DMS 273 (cell line): ENCODE measurements at regions not wholly inside any gene's neighbourhood (a gene's known extent, or its start where the extent isn't known, plus 50 kb on each side); places are given as distances from the start of the nearest gene placed in this dataset.
A peak's percentile ranks its signal among the peaks of the same experiment; 100 is the strongest.

Experiments
- DNase-seq: peaks from one replicate; lab custom pipeline; 2025; ENCODE audit not compliant: unreplicated experiment; lab: John Stamatoyannopoulos, UW

DNA sequence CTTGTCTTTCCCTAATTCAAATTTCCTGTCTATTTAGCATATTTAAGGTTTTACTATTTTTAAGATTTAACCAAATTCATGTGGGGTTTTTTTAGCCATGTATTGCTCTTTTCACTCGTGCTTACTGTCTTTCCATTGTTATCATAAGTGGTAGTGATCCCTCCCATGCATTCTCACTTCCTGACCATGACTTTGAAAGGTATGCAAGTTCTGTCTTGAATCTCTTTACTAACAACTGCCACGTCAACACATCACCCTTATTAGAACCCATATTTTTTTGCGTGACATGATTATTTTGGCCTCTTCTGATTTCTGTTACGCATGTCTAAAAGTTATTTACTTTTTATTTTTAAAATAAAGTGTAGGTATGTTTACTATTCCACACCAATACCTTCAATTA is 94.7 kb upstream of the CDH6 start:
- DNase-seq: no peak

DNA sequence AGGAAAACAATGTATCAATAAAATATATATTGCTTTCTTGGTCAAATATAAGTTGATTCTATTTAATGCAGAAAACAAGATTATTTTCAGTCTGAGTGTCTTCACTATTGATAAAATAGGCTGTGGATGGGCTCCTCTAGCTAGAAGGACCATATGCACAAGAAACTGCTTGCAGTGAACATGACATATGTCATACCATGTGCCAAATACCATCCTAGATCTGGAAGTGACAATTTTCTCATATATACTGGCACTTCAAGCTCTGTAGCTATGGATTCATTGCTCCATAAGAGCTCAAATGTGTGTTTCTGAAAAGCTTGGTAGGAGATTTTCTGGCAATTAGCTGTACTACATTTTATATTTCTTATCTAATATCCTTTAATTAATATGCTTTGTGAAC is 95.6 kb upstream of the CDH6 start:
- no peak for DNase-seq

DNA sequence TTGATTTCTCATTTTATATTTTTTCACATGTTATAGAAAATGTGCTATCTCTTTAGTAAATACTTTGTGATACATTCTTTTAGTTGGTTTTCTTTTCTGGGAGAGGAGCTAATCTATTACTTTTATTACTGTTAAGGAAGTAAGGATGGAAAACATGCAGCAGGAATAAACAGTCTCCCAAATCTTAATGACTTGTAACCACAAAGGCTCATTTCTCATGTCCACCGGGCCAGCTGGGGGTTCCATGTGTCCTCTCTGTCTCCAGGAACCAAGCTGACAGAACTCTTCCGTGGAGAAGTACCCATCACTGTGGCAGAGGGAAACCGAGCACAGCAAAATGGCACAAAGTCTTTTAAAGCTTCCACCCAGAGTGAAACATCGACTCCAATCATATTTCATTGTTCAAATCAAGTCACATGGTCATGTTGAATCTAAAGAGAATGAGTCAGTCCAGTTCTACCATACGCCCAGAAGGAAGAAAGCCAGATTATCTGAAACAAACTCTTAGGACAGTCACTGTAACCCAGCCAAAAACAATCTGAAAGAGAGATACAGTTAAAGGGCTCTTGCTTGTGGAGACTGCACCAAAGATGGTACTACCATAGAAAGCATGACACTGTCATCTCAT is 97.1 kb upstream of the CDH6 start:
- no peak for DNase-seq

DNA sequence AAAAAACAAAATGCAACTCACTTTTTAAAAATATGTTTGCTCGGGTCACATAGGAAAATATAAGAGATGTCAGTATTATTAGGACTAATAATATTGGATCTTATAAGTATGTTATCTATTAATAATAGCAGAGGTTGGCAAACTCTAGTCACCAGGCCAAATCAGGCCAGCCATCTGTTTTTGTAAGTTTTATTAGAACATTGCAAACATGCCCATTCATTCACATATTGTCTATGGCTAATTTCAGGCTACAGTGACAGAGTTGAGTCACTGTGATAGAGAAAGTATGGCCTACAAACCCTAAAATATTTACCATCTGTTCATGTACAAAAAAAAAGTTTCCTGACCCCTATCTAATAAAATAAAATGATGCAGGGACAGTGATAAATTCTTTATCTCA is 97.7 kb upstream of the CDH6 start:
- no peak for DNase-seq

DNA sequence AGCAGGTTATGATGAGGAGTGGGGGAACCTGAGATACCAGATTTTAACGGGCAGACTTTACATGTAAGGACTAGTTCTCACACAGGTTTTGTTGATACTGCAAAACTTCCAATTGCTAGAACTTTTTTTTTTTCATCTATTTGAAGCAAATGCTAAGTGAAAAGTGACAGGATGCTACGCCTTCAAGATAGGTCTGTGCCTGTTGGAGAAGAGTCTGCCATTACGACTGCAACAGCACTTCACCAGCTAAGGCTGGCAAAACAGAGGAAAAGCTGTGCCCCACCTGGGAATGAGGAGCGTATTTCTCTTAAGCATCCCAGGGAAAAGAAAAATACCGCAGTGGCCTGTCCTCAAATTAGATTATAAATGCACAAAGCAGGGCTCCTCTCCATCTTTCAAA is 102.0 kb upstream of the CDH6 start:
- DNase-seq: no peak

DNA sequence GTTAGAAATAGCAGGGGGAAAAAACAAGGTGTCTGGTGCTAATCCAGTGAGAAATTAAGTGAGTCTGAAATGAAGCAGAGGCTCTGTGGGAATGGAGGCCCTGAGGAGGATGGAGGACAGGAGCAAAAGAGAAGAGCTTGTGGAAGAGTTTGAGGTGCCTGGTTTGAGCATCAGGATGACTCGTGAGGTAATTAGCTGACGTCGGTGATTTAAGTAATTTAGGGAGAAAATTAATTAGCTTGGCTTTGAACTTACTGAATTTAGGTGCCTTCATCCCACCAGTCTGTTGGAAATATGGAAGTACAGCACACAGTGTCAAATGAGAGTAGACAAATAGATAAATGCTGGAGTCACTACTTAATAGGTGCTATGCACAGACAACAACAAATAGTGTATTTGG is 103.0 kb upstream of the CDH6 start:
- DNase-seq: no peak

DNA sequence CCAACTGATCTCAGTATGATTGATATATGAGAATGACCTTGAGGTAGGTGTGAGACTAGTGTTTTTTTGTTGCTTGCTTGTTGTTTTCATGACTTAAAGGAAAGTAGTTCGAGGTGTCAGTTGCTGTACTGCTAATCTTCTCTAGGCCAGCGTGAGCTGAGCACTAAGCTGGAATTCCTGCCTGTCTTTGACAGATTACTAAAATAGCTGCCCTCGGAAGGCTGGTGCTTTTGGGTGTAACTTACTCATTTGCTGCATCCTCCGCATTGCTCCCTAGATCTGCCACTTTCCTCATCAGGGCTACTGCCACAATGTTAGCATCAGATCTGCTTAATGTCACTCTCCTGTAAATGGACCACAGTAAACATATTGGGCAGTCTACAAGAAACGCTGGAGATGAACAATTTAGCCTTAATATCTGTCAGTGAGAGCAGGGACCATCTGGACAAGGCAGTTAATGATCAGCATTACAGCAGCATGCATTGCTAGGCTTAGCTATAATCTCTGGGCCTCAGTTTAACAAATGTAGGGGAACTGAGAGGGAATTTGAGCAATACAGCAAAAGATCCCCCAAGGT is 106.6 kb upstream of the CDH6 start:
- DNase-seq: no peak

DNA sequence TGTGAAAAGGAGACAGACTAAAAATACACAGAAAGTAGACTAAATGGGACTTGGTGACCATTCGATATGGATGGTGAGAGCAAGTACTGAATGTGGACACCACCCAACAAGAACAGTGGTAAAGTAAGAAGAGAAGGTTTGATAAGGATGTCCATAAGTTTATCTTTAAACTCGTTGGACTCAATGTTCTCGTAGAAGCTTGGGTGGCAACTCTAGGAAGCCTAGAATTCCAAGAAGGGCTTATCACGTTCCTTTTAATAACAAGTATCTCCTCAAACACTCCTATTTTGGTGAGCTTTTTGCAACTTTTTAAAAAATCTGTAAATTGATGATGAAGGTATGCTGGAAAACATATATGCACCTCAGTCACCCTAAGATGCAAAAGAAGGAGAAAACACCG is 108.6 kb upstream of the CDH6 start:
- no peak for DNase-seq

DNA sequence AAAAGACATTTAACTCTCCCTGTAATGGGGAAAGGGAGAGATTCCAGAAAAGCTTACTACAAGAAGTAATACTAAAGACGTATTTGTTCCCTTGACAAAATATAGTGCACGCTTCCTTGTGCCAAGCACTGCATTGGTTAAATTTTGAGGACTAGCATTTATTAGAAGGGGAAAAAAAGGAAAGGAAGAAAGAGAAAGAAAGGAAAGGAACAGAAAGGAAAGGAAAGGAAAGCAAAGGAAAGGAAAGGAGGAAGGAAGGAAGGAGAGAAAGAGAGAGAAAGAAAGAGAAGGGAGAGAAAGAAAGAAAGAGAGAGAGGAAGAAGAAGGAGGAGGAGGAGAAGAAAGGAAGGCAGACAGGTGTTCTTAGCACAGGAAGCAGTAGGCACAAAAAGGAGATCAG is 110.1 kb upstream of the CDH6 start:
- no peak for DNase-seq

DNA sequence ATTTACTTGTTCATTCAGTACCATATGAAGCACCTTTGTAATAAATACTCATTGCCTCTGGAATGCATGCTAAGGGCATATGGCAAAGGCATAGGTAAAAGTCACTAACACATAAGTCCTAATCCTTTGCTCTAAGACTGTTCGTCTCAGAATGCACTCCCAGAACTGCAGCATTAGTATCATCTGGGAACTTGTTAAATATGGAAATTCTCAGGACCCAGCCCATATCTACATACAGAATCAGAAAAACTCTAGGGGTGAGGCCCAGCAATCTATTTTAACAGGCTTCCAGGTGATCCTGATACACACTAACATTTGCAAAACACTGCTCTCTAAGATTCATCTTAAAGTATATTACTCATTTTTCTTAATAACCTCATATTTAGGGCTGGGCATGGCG is 113.8 kb upstream of the CDH6 start:
- DNase-seq: no peak

DNA sequence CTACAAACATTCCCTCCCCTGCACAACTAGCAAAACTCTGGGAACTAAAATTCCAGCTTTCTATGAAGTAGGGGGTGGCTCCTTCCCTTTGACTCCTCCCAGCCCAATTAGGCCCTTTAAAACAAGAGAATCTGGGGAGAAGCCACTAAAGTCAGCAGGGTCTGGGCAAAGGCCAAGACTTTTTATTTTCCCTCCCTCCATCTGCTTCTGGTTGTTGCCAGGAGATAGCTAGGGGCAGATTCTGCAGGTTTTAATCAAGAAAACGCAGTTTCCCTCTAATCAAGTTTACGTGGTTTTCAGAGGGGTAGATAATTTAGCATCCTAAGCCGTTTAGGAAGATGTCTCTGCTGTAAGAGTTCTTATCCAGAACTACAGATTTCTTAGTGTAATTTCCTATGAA is 114.5 kb upstream of the CDH6 start:
- DNase-seq: peak; percentile 12

DNA sequence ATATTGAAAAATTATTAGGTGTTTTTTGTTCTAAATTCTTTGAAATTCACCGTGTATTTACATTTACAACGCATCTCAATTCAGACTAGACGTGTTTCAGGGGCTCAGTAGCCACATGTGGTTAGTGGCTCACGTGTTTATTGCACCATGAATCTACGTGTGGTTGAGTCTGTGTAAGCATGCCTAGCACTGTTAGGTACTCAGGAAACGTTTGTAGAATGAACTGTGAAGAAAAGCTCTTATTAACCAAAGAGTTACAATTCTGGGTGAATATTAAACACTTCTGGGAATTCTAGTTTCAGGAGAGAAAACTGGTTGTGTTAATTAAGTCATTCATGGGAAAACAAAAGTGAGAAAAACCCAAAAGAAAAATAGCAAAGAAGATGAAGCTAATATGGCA is 117.5 kb upstream of the CDH6 start:
- no peak for DNase-seq

DNA sequence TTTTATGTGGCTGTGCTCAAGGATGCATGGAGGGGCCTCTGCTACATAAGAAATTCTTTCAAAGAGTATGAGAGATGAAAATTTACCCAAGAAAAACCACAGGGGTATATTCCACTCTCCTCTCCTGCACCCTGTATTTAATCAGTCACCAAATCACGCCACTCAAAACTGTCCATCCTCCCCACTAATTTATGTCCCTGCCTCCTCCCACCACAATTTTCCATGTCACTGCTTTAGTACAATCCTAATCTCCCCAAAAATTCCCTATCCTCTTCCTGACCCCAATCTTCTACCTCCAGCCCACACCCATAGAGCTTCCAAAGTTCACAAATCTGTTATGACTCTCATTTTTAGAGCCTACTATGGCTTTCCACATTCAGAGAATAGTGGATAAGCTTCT is 125.2 kb upstream of the CDH6 start:
- DNase-seq: no peak

DNA sequence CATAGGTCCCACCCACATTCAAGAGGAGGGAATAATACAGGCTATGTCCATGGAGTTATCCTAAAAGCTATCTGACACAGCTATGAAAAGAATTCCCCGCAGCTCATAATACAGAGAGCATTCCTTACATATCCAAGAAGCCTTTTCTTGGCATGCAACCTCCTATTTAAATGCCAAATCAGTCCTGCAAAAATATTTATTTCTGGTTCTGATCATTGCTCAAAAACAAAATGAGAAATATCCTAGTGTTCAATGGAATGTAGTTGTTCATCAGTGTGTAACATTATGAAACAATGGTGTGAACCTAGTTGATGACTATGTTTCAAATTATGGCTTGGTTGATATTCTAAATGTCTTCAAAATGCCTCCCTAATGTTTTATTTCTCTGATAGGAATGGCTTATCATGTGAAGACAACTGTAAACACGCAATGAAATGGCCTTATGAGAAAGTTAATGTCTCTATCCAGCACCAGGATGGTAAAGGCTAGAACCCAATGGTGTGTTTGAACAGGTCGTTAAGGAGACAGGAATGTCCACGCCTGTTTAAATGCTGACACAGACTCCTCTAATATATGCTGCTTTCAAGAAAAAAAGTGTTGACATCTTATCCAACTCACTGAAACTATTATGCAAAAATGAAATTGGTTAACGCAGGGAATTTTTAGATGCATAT is 126.7 kb upstream of the CDH6 start:
- no peak for DNase-seq

DNA sequence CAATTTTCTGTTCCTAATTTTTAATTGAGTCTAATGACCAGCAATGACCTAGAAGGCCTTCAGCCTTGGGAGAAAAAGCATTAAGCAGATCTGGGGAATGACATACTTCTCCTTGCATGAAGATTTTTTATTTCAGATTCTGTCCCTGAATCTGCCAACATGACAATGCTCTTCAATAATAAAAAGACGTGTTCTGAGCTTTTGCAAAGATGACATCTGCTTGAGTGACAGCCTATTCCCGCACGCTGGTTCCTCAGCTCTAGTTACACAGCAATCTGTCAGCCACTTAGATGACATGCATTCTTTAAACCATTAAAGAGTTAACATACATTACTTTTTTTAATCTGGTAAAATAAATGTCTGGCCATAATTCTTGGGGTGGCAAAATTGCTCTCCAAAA is 129.3 kb upstream of the CDH6 start:
- no peak for DNase-seq

DNA sequence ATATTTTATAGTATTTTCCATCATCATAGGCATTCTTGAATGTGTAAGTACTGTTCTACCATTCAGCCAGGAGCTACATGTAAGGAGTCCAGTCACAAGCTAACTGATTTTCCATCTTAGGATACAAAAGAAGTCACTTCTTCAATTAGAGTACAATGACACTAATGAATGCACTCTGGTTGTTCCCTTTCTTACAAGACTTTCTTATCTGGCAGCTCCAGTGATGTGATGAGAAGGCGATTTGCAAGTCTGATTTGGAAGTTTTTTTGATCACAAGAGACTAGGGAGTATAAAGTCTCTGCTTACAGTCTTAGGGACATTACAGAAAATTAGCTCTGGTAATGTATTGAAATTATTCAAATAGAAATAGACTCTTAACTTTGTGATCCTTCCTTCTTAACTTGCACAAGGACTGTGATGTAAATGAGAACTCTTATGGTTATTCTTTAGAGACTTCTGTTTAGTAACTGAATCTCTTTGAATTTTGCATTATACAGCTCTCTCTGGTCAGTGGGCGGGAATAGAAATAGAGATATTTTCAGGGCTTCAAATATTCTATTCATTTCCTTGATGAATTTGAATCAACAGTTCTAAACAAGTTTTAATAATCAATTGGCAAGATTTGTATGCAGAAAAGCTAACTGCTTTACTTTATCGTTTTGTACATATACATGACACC is 130.4 kb upstream of the CDH6 start:
- no peak for DNase-seq

DNA sequence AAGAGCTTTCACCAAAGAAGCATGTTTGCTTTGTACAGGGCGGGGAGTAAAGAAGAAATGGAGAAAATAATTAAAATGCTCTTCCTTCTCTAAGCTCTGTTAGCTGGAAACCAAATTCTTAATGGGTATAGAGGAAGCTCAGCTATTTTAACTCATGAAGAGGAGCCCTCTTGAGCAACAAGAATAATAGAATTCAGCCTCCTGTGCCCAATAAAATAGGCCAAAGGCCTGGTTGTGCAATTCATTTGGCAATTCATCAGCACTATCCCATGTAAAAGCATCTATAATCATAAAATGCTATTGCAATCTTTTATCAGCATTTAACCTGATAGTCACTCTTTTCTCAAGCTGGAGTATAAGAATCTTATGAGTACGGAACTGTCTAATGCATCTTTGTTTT is 133.6 kb upstream of the CDH6 start:
- no peak for DNase-seq

DNA sequence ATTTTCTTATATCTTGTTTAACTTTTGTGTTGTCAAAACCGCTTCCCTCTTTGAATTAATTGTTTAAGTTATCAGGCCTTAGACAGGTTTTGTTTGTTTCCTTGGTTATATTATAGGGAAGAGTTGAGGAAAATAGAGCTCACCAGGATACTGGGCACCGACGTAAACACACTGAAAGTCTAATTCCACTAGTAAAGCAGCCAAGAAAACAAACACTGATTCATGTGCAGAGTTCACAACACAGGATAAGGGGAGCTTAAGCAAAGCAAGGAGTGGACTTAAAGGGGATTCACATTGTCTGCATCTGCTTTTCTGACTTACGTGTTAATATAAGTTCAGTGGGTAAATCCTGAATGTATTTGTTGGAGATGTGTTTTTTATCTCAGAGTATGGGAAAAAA is 139.0 kb upstream of the CDH6 start:
- DNase-seq: no peak

DNA sequence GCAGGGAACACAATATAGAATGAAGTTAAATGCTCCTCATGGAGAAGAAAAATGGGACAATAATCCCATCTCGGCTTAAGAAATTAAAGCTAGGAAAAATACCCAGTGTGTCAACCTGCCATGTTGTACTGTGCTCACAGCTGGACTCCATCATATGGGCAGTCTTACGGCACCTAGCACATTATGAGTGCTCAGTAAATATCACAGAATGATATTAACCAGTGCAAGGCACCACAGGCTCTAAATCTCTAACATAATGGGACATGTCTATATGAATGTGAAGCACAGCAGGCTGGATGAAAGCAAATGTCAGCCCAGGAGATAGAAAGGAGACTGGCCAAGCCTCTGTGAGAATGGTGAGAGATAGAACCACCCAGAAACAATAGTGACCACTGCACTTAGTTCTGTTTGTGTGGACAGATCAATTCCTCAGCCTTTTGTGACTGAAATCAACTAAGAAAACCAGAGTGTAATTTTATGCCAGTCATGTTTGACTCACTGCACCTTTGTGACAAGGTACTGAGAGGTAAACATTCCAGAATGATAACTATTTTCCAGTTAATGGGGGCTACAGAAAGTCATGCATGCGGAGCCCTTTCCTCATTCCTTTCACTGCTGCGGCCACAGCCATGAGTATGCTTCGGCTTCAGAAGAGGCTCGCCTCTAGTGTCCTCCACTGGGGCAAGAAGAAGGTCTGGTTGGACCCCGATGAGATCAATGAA is 140.4 kb upstream of the CDH6 start:
- no peak for DNase-seq

DNA sequence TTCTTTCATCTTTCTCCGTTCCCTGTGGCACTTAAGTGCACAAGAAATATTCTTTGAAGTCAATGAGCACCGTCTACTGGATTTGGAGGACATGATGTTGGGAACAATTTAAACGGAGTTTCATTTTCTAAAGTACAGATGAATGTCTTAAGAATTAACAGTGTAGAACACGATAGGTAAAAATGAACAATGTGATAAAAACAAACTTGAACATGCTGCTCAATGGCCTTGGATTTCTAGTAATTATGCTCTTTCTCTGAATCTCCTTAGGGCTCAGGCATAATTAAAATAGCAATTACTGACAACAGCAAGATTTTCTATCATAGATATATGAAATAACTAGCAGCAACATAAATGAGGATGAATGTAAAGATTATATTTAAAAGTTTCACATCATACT is 142.2 kb upstream of the CDH6 start:
- no peak for DNase-seq

DNA sequence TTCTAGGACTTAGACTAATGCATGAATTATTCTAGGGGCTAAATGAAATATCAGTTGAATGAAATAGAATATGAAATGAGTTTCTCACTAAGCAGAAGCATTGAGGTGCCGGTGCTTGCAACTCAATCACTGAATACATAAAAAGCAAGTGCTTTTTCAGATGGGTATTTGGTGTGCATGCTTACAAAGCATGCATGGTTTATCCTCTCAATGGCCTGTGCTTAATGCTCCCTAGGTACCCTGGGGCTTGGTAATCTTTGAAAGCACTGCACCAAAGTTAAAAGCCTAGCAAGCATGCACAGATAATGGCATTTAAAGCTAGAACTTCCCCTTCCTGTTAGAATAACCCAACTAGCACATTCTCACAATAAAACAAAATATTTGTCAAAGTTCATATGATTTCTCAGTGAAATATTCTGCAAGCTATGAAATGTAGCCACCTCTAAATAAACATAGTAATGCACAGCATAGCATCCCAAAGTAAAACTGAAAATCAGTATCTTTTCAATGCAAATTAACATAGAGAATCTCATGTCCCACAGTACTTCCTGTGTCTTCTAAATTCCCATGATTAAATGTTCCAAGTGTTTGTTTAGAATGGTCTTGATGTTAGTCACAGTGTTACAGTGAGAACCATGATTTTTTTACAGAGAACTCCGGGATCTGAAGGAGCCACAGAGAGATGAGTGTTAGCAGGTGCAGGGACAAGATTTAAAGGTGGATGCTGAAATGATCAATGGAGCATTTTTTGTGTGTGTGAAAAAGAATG is 143.4 kb upstream of the CDH6 start:
- DNase-seq: no peak
